ENCODE measurements at regions not wholly inside any gene's neighbourhood (a gene's known extent, or its start where the extent isn't known, plus 50 kb on each side); places are given as distances from the start of the nearest gene placed in this dataset.
"Not testable (repeated sequence)": the region's sequence is repeated elsewhere in the genome, so short reads cannot be mapped to it uniquely, and the experiment has no call there.

- ChIA-PET POLR2A (no interaction called here), CTCF (no interaction called here)
- intact Hi-C loops (cut with micrococcal nuclease): no loop called here
- H3K9me3 Mint-ChIP-seq: no peaks in the 10 kb centered on the region
- no peak for DNase-seq
- no peak for TF ChIP-seq CTCF (IDR thresholded peaks at IDR 0.05)
- no peaks in the 10 kb centered on the region for H3K36me3 Mint-ChIP-seq (ENCODE audit: low read depth)
- no peak for ATAC-seq (ENCODE audit: low read depth)
- H3K4me1 Mint-ChIP-seq: no peaks in the 10 kb centered on the region
- no peak overlapping the region for H3K4me3 Mint-ChIP-seq
- H3K27me3 Mint-ChIP-seq: no peaks in the 10 kb centered on the region
- H3K27ac Mint-ChIP-seq: no peak overlapping the region
Observed at GRCh38 chr2:145799595-145800108, 1279.7 kb upstream of the ZEB2 start.

- intact Hi-C loops (cut with micrococcal nuclease): no loop called here
- Mint-ChIP-seq H3K36me3 (ENCODE audit: low read depth) (no peaks in the 10 kb centered on the region), H3K4me1 (no peaks in the 10 kb centered on the region), H3K4me3 (no peak overlapping the region), H3K9me3 (no peaks in the 10 kb centered on the region), H3K27ac (no peak overlapping the region), H3K27me3 (no peaks in the 10 kb centered on the region)
- TF ChIP-seq CTCF (IDR thresholded peaks at IDR 0.05): no peak
- ChIA-PET POLR2A (no interaction called here), CTCF (no interaction called here)
- DNase-seq (no peak), ATAC-seq (ENCODE audit: low read depth) (no peak)
Observed at GRCh38 chr2:145798419-145798818, 1278.5 kb upstream of the ZEB2 start.

GRCh38 chr2:145797692-145798091 lies 1277.8 kb upstream of the ZEB2 start:
- no peak for ATAC-seq (ENCODE audit: low read depth)
- no peaks in the 10 kb centered on the region for H3K4me1 Mint-ChIP-seq
- DNase-seq: no peak
- H3K27me3 Mint-ChIP-seq: no peaks in the 10 kb centered on the region
- no peaks in the 10 kb centered on the region for H3K9me3 Mint-ChIP-seq
- no peak for TF ChIP-seq CTCF (IDR thresholded peaks at IDR 0.05)
- H3K27ac Mint-ChIP-seq: no peak overlapping the region
- intact Hi-C loops (cut with micrococcal nuclease): no loop called here
- ChIA-PET POLR2A (no interaction called here), CTCF (no interaction called here)
- H3K36me3 Mint-ChIP-seq (ENCODE audit: low read depth): no peaks in the 10 kb centered on the region
- no peak overlapping the region for H3K4me3 Mint-ChIP-seq

GRCh38 chr2:145792745-145793144 lies 1272.8 kb upstream of the ZEB2 start:
- no peaks in the 10 kb centered on the region for H3K4me1 Mint-ChIP-seq
- no peaks in the 10 kb centered on the region for H3K36me3 Mint-ChIP-seq (ENCODE audit: low read depth)
- no peak for TF ChIP-seq CTCF (IDR thresholded peaks at IDR 0.05)
- no peak overlapping the region for H3K4me3 Mint-ChIP-seq
- DNase-seq: no peak
- POLR2A ChIA-PET: no interaction called here
- no peaks in the 10 kb centered on the region for H3K27me3 Mint-ChIP-seq
- no peak for ATAC-seq (ENCODE audit: low read depth)
- CTCF ChIA-PET: no interaction called here
- no peak overlapping the region for H3K27ac Mint-ChIP-seq
- intact Hi-C loops (cut with micrococcal nuclease): no loop called here
- H3K9me3 Mint-ChIP-seq: peaks cover 2% of the 10 kb centered on the region

GRCh38 chr2:145789636-145790035 lies 1269.7 kb upstream of the ZEB2 start:
- CTCF ChIA-PET: no interaction called here
- no peaks in the 10 kb centered on the region for H3K36me3 Mint-ChIP-seq (ENCODE audit: low read depth)
- intact Hi-C loops (cut with micrococcal nuclease): no loop called here
- POLR2A ChIA-PET: no interaction called here
- no peak overlapping the region for H3K4me3 Mint-ChIP-seq
- H3K27me3 Mint-ChIP-seq: no peaks in the 10 kb centered on the region
- no peaks in the 10 kb centered on the region for H3K4me1 Mint-ChIP-seq
- no peak overlapping the region for H3K27ac Mint-ChIP-seq
- ATAC-seq (ENCODE audit: low read depth) (no peak), DNase-seq (no peak)
- no peak for TF ChIP-seq CTCF (IDR thresholded peaks at IDR 0.05)
- peaks cover 2% of the 10 kb centered on the region for H3K9me3 Mint-ChIP-seq

- H3K27ac Mint-ChIP-seq; POLR2A ChIA-PET; H3K27me3 Mint-ChIP-seq; H3K4me3 Mint-ChIP-seq; H3K4me1 Mint-ChIP-seq; H3K36me3 Mint-ChIP-seq (ENCODE audit: low read depth); CTCF ChIA-PET; H3K9me3 Mint-ChIP-seq; ATAC-seq (ENCODE audit: low read depth); intact Hi-C loops (cut with micrococcal nuclease); DNase-seq: not testable (repeated sequence)
Observed at GRCh38 chr2:145787597-145788361, 1267.9 kb upstream of the ZEB2 start.

GRCh38 chr2:145782607-145783006 lies 1262.7 kb upstream of the ZEB2 start:
- ATAC-seq (ENCODE audit: low read depth); H3K4me3 Mint-ChIP-seq; H3K27ac Mint-ChIP-seq; DNase-seq; H3K4me1 Mint-ChIP-seq; H3K9me3 Mint-ChIP-seq; intact Hi-C loops (cut with micrococcal nuclease); CTCF ChIA-PET; H3K36me3 Mint-ChIP-seq (ENCODE audit: low read depth); H3K27me3 Mint-ChIP-seq; POLR2A ChIA-PET: not testable (repeated sequence)
